ENCODE measurements at regions not wholly inside any gene's neighbourhood (a gene's known extent, or its start where the extent isn't known, plus 50 kb on each side); places are given as distances from the start of the nearest gene placed in this dataset.

DNA sequence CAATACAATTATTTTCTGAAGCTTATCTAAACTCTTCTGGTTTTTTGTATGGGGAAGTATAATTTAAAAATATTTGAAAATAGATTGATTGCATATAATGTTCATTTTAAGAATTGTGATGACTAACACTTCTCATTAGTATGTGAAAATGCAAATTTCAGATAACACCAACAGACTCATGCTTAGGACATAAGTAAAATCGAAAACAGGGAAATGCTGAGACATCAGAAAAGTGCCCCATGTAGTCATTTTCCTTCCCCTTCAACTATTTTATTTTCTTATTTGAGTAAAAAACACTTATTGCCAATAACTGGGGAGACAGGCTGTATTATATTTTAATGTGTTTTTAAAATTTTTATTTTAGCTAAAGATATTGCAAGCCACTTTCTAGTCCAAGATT, 814.7 kb downstream of the GALC start:
- H3K27ac Mint-ChIP-seq = no peak overlapping the region

DNA sequence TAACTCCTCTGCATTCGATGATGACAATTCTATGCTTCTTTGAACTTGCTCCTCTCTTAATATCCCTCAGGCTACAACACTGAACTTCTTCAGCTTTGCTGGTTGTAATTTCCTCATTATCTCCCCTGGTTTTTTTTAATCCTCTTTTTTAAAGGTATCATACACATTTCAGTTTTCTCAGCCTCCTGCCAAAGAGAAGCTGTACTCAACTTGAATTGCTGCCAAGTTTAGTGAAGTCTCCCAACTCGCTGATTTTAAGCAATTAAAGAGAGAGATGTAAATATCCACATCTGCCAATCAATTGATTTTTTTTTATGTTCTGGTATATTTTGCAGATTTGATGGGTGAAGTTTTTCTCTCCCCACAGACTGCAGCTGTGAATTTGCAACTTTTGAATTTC, 817.8 kb downstream of the GALC start:
- CTCF ChIA-PET (ENCODE audit: partially characterized antibody) = no interaction called here
- Mint-ChIP-seq H3K9me3 (peaks cover 0 to 10% (median 6%) of the 10 kb centered on the region in 8 donors), H3K4me1 (no peaks in the 10 kb centered on the region), H3K36me3 (no peaks in the 10 kb centered on the region), H3K4me3 (no peak overlapping the region), H3K27me3 (no peaks in the 10 kb centered on the region), H3K27ac (no peak overlapping the region)
- no peak overlapping the region for H3K4me3 ChIP-seq (ENCODE audit: low read length in 2 of 2)
- H3K36me3 ChIP-seq (ENCODE audit: insufficient read depth, low read length) = no peaks in the 10 kb centered on the region
- no peak for DNase-seq
- no peaks in the 10 kb centered on the region for H3K27me3 ChIP-seq (ENCODE audit: insufficient read depth, low read length)
- no peaks in the 10 kb centered on the region for H3K4me1 ChIP-seq (ENCODE audit: insufficient read depth, low read length)
- H3K27ac ChIP-seq (ENCODE audit: low read depth, low read length) = no peak overlapping the region
- peaks cover 0 to 5% of the 10 kb centered on the region in 2 donors for H3K9me3 ChIP-seq (ENCODE audit: control insufficient read depth in 1 of 2, low read length in 2 of 2)
- POLR2A ChIA-PET (ENCODE audit: partially characterized antibody) = no interaction called here
- intact Hi-C loops (cut with micrococcal nuclease) = no loop called here

More for the DNA sequence above, 814.7 kb downstream of the GALC start:
- ChIA-PET CTCF (ENCODE audit: partially characterized antibody) (no interaction called here), POLR2A (ENCODE audit: partially characterized antibody) (no interaction called here)
- Histone ChIP-seq H3K27ac (ENCODE audit: low read depth, low read length) (no peak overlapping the region), H3K4me3 (ENCODE audit: low read length in 2 of 2) (no peak overlapping the region), H3K36me3 (ENCODE audit: insufficient read depth, low read length) (no peaks in the 10 kb centered on the region), H3K27me3 (ENCODE audit: insufficient read depth, low read length) (no peaks in the 10 kb centered on the region), H3K9me3 (ENCODE audit: control insufficient read depth in 1 of 2, low read length in 2 of 2) (peaks cover 0 to 5% of the 10 kb centered on the region in 2 donors), H3K4me1 (ENCODE audit: insufficient read depth, low read length) (no peaks in the 10 kb centered on the region)
- H3K9me3 Mint-ChIP-seq = peaks cover 0 to 7% (median 4%) of the 10 kb centered on the region in 8 donors
- H3K36me3 Mint-ChIP-seq = no peaks in the 10 kb centered on the region
- no peak for DNase-seq
- H3K27me3 Mint-ChIP-seq = no peaks in the 10 kb centered on the region
- intact Hi-C loops (cut with micrococcal nuclease) = no loop called here
- no peak overlapping the region for H3K4me3 Mint-ChIP-seq
- H3K4me1 Mint-ChIP-seq = no peaks in the 10 kb centered on the region

DNA sequence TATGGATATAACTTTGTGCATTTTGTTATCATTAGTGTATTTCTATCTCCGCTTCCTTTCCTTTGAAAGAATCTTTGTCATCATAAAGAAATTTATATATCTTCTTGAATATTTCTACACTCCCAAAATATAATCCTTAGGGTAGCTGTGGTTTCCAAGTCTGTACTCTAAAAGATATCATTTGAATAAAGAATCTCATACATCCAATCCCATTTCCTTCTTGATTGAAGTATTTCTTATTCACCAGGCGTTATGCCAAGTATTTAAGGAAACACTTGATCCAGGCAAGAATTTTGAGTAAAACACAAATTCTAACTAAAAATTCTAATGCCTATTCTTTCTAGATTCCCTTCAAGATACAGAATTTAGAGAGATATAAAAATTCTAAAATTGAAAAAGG, 821.8 kb downstream of the GALC start:
- intact Hi-C loops (cut with micrococcal nuclease) = no loop called here
- POLR2A ChIA-PET (ENCODE audit: partially characterized antibody) = no interaction called here

DNA sequence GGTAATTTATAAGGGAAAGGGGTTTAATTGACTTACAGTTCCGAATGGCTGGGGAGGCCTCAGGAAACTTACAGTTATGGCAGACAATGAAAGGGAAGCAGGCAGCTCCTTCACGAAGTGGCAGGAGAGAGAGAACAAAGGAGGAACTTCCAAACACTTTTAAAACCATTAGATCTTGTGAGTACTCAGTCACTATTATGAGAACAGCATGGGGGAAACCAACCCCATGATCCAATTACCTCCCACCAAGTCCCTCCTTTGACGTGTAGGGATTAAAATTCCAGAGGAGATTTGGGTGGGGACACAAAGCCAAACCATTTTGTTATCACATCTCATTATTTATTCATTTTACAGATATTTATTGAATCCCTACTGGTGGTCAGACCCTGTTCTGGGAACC, 822.8 kb downstream of the GALC start:
- Histone ChIP-seq H3K27ac (ENCODE audit: low read depth, low read length) (no peak overlapping the region), H3K27me3 (ENCODE audit: insufficient read depth, low read length) (no peaks in the 10 kb centered on the region), H3K4me1 (ENCODE audit: insufficient read depth, low read length) (no peaks in the 10 kb centered on the region), H3K36me3 (ENCODE audit: insufficient read depth, low read length) (no peaks in the 10 kb centered on the region), H3K4me3 (ENCODE audit: low read length in 2 of 2) (no peak overlapping the region), H3K9me3 (ENCODE audit: control insufficient read depth in 1 of 2, low read length in 2 of 2) (no peaks in the 10 kb centered on the region)
- H3K4me3 Mint-ChIP-seq = no peak overlapping the region
- no peaks in the 10 kb centered on the region for H3K27me3 Mint-ChIP-seq
- H3K27ac Mint-ChIP-seq = peak overlapping the region in 1 of 7 donors; percentile 65
- DNase-seq = no peak
- H3K9me3 Mint-ChIP-seq = peaks cover 0 to 15% (median 4%) of the 10 kb centered on the region in 8 donors
- no peaks in the 10 kb centered on the region for H3K36me3 Mint-ChIP-seq
- CTCF ChIA-PET (ENCODE audit: partially characterized antibody) = no interaction called here
- intact Hi-C loops (cut with micrococcal nuclease) = no loop called here
- POLR2A ChIA-PET (ENCODE audit: partially characterized antibody) = no interaction called here
- H3K4me1 Mint-ChIP-seq = no peaks in the 10 kb centered on the region

More for the DNA sequence above, 821.8 kb downstream of the GALC start:
- Mint-ChIP-seq H3K27ac (no peak overlapping the region), H3K27me3 (no peaks in the 10 kb centered on the region), H3K9me3 (peaks cover 0 to 15% (median 4%) of the 10 kb centered on the region in 8 donors), H3K4me1 (no peaks in the 10 kb centered on the region), H3K36me3 (no peaks in the 10 kb centered on the region), H3K4me3 (no peak overlapping the region)
- Histone ChIP-seq H3K9me3 (ENCODE audit: control insufficient read depth in 1 of 2, low read length in 2 of 2) (peaks cover 0 to under 1% of the 10 kb centered on the region in 2 donors), H3K27me3 (ENCODE audit: insufficient read depth, low read length) (no peaks in the 10 kb centered on the region), H3K27ac (ENCODE audit: low read depth, low read length) (no peak overlapping the region), H3K4me3 (ENCODE audit: low read length in 2 of 2) (no peak overlapping the region), H3K36me3 (ENCODE audit: insufficient read depth, low read length) (no peaks in the 10 kb centered on the region), H3K4me1 (ENCODE audit: insufficient read depth, low read length) (no peaks in the 10 kb centered on the region)
- DNase-seq = no peak
- CTCF ChIA-PET (ENCODE audit: partially characterized antibody) = no interaction called here

DNA sequence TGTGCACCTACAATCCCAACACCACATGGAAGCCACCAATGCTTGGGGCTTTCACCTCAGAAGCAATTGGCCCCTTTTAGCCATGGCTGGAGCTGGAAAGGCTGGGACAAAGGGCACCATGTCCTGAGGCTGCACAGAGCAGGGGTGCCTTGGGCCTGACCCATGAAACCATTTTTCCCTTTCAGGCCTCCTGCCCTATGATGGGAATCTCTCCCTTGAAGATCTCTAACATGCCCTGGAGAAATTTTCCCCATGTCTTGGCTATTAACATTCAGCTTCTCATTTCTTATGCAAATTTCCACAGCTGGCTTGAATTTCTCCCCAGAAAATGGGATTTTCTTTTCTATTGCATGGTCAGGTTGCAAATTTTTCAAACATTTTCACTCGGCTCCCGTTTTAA, 823.6 kb downstream of the GALC start:
- Histone ChIP-seq H3K4me1 (ENCODE audit: insufficient read depth, low read length) (no peaks in the 10 kb centered on the region), H3K4me3 (ENCODE audit: low read length in 2 of 2) (no peak overlapping the region), H3K36me3 (ENCODE audit: insufficient read depth, low read length) (no peaks in the 10 kb centered on the region), H3K27me3 (ENCODE audit: insufficient read depth, low read length) (no peaks in the 10 kb centered on the region), H3K27ac (ENCODE audit: low read depth, low read length) (no peak overlapping the region), H3K9me3 (ENCODE audit: control insufficient read depth in 1 of 2, low read length in 2 of 2) (peaks cover 0 to under 1% of the 10 kb centered on the region in 2 donors)
- intact Hi-C loops (cut with micrococcal nuclease) = no loop called here
- Mint-ChIP-seq H3K9me3 (peaks cover 0 to 15% (median 4%) of the 10 kb centered on the region in 8 donors), H3K4me1 (no peaks in the 10 kb centered on the region), H3K27ac (no peak overlapping the region), H3K36me3 (no peaks in the 10 kb centered on the region), H3K27me3 (no peaks in the 10 kb centered on the region), H3K4me3 (no peak overlapping the region)
- DNase-seq = no peak
- CTCF ChIA-PET (ENCODE audit: partially characterized antibody) = no interaction called here
- POLR2A ChIA-PET (ENCODE audit: partially characterized antibody) = no interaction called here

DNA sequence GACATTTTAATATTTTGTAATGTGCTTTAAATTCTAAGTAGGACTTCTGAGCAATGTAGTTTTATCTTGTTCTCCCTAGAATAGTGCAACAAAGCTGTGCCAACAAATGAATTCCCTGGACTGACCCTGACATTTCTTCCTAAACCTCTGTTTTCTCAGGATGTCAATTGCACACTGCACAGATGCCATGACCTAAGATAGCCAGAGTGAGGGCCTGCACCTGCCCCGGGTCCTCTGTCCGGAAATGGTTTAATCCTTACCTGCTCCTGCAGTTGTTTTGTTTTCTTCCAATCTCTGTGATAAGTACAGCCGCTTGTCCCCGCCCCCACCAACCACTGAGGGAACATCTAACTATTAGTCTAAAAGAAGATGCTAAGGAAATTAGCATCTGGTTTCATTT, 831.5 kb downstream of the GALC start:
- Histone ChIP-seq H3K4me3 (ENCODE audit: low read length in 2 of 2) (no peak overlapping the region), H3K27me3 (ENCODE audit: insufficient read depth, low read length) (no peaks in the 10 kb centered on the region), H3K36me3 (ENCODE audit: insufficient read depth, low read length) (no peaks in the 10 kb centered on the region), H3K27ac (ENCODE audit: low read depth, low read length) (no peak overlapping the region), H3K9me3 (ENCODE audit: control insufficient read depth in 1 of 2, low read length in 2 of 2) (peaks cover 0 to 6% of the 10 kb centered on the region in 2 donors), H3K4me1 (ENCODE audit: insufficient read depth, low read length) (no peaks in the 10 kb centered on the region)
- intact Hi-C loops (cut with micrococcal nuclease) = no loop called here
- POLR2A ChIA-PET (ENCODE audit: partially characterized antibody) = no interaction called here
- Mint-ChIP-seq H3K4me3 (no peak overlapping the region), H3K9me3 (peaks cover 2 to 22% (median 10%) of the 10 kb centered on the region in 8 donors), H3K27me3 (no peaks in the 10 kb centered on the region), H3K27ac (no peak overlapping the region), H3K36me3 (no peaks in the 10 kb centered on the region), H3K4me1 (no peaks in the 10 kb centered on the region)
- DNase-seq = no peak
- CTCF ChIA-PET (ENCODE audit: partially characterized antibody) = no interaction called here

DNA sequence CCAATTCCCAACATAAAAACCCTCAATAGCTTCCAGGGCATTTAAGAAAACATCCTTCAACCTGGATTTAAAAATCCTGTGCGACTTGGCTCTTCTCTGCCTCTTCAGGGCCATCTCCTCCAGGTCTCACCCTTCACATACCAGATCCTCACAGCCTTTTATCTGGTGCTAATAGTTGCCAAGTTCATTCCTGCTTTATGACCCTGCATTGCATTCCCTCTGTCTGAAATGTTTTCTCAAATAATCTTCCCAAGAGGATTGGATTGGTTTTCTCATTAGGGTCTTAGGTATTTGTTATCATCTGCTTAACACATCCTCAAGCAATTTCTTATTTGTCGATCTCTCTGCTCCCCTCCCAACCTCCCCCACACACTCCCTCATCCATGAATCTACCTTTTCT, 832.0 kb downstream of the GALC start:
- no peaks in the 10 kb centered on the region for H3K36me3 Mint-ChIP-seq
- Histone ChIP-seq H3K27ac (ENCODE audit: low read depth, low read length) (no peak overlapping the region), H3K4me1 (ENCODE audit: insufficient read depth, low read length) (no peaks in the 10 kb centered on the region), H3K9me3 (ENCODE audit: control insufficient read depth in 1 of 2, low read length in 2 of 2) (peaks cover 0 to 6% of the 10 kb centered on the region in 2 donors), H3K4me3 (ENCODE audit: low read length in 2 of 2) (no peak overlapping the region), H3K27me3 (ENCODE audit: insufficient read depth, low read length) (no peaks in the 10 kb centered on the region), H3K36me3 (ENCODE audit: insufficient read depth, low read length) (no peaks in the 10 kb centered on the region)
- intact Hi-C loops (cut with micrococcal nuclease) = no loop called here
- no peak for DNase-seq
- no peak overlapping the region for H3K27ac Mint-ChIP-seq
- no peaks in the 10 kb centered on the region for H3K27me3 Mint-ChIP-seq
- ChIA-PET POLR2A (ENCODE audit: partially characterized antibody) (no interaction called here), CTCF (ENCODE audit: partially characterized antibody) (no interaction called here)
- H3K4me3 Mint-ChIP-seq = no peak overlapping the region
- H3K9me3 Mint-ChIP-seq = peaks cover 2 to 22% (median 10%) of the 10 kb centered on the region in 8 donors
- no peaks in the 10 kb centered on the region for H3K4me1 Mint-ChIP-seq

DNA sequence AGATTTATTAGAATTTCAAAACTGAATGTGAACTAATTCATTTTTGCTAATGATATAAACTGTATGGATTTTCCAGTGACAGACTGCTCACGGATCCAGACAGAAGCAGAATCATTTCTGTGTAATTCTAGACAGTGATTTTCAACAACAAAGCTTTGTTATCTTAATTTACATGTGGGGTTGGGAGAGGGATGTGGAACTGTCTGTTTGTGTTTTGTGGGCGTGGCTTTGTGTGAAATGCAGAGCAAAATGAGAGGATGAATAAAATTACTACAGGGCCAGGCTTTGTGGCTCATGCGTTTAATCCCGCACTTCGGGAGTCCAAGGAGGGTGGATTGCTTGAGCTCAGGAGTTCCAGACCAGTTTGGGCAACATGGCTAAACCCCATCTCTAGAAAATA, 834.7 kb downstream of the GALC start:
- DNase-seq = no peak
- H3K4me1 ChIP-seq (ENCODE audit: insufficient read depth, low read length) = no peaks in the 10 kb centered on the region
- no peaks in the 10 kb centered on the region for H3K4me1 Mint-ChIP-seq
- intact Hi-C loops (cut with micrococcal nuclease) = no loop called here
- no peak overlapping the region for H3K4me3 ChIP-seq (ENCODE audit: low read length in 2 of 2)
- H3K27me3 ChIP-seq (ENCODE audit: insufficient read depth, low read length) = no peaks in the 10 kb centered on the region
- POLR2A ChIA-PET (ENCODE audit: partially characterized antibody) = no interaction called here
- H3K27ac ChIP-seq (ENCODE audit: low read depth, low read length) = no peak overlapping the region
- H3K36me3 Mint-ChIP-seq = no peaks in the 10 kb centered on the region
- no peaks in the 10 kb centered on the region for H3K36me3 ChIP-seq (ENCODE audit: insufficient read depth, low read length)
- no peaks in the 10 kb centered on the region for H3K27me3 Mint-ChIP-seq
- H3K9me3 Mint-ChIP-seq = peaks cover 2 to 18% (median 8%) of the 10 kb centered on the region in 8 donors
- no peak overlapping the region for H3K27ac Mint-ChIP-seq
- peaks cover 0 to 3% of the 10 kb centered on the region in 2 donors for H3K9me3 ChIP-seq (ENCODE audit: control insufficient read depth in 1 of 2, low read length in 2 of 2)
- H3K4me3 Mint-ChIP-seq = no peak overlapping the region
- CTCF ChIA-PET (ENCODE audit: partially characterized antibody) = no interaction called here
